ENCODE measurements at regions not wholly inside any gene's neighbourhood (a gene's known extent, or its start where the extent isn't known, plus 50 kb on each side); places are given as distances from the start of the nearest gene placed in this dataset.

GRCh38 chr12:13538136-13538535 lies 341.6 kb downstream of the EMP1 start:
- TF ChIP-seq STAT1 (conservative IDR thresholded peaks at IDR 0.05): no peak
- no peak for TF ChIP-seq CTCF (IDR thresholded peaks at IDR 0.05 in 2 of 3, conservative IDR thresholded peaks at IDR 0.05 in 1 of 3; ENCODE audit: control insufficient read depth in 2 of 3, extremely low read depth in 1 of 3, insufficient read depth in 1 of 3, low read depth in 3 of 3, low read length in 3 of 3)
- no peak for TF ChIP-seq MXI1 (IDR thresholded peaks at IDR 0.05; ENCODE audit: low read depth, low read length)
- no peak for TF ChIP-seq MAX (IDR thresholded peaks at IDR 0.05; ENCODE audit: low read depth, low read length)
- no peak for TF ChIP-seq GABPA (IDR thresholded peaks at IDR 0.05; ENCODE audit: low read depth)
- no peak for TF ChIP-seq NFIC (IDR thresholded peaks at IDR 0.05; ENCODE audit: low read depth, low read length)

All from GM12878 (cell line).